NCI-H2107 treated with DMSO at 0.1 percent for 48 hours (cell line): ENCODE measurements at regions not wholly inside any gene's neighbourhood (a gene's known extent, or its start where the extent isn't known, plus 50 kb on each side); places are given as distances from the start of the nearest gene placed in this dataset.

Experiments used
- DNase-seq: peaks from one replicate; lab custom pipeline; 2025; ENCODE audit not compliant: unreplicated experiment; lab: John Stamatoyannopoulos, UW

GRCh38 chr1:221150996-221151395 is 271.8 kb downstream of the HLX start:
- no peak for DNase-seq

GRCh38 chr1:221154932-221155331 is 275.7 kb downstream of the HLX start:
- no peak for DNase-seq

DNA sequence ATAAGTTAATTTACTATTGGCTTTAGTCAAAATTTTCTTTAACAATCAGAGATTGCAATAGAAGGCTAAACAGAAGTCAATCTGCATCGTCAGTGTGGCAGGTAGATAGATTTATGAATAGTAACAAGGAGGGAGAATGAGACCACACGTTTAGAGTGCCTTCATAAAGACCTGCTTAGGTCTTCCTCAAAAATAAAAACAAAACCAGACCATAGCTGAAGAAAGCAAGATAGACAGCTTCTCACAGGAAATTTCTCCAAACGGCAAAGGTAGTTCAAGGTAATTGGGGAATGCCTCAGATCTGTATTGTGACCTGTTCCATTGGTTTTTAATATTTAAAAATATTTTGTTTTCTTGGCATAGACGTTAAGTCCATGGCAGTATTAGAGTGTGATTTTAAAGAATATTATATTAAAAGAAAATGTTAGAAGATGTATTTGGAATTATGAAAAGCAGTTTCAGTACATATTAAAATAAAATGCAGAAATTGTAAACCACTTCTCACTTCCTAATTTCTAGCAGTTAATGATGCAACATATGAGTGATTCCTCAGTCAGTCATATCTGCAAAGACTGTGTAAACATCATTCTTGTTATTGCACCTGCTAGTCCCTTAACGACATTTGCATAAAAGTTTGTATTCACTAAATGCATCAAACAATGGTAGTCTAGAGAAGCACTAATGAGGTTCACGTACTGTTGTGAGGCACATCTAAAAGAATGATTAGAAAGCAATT is 278.0 kb downstream of the HLX start:
- DNase-seq: no peak

- DNase-seq: no peak
Measured at GRCh38 chr1:221159608-221160007, 280.4 kb downstream of the HLX start.

DNA sequence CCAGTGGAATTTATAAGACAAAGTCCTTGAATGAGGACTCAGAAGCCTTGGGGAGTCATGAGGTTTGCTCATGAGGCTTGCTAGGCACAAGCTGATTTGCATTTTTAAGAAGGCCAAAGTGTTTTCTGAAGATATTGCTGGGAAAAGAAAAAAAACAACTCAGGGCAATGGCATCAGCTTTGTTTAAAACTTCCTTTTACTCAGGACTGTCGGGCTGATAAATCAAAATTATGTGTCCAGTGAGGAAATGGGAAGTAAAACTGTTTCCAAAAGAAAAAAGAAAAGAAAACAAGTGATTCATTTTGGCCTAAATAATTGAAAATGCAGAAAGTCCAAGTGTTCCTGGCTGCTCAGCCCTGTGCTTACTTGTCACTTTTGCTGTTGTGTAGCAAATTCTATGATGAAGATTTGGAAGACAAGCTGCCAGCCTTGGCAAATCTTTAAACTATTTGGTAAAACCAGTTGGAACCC is 282.4 kb downstream of the HLX start:
- no peak for DNase-seq

GRCh38 chr1:221162352-221162751 is 283.1 kb downstream of the HLX start:
- DNase-seq: no peak

DNA sequence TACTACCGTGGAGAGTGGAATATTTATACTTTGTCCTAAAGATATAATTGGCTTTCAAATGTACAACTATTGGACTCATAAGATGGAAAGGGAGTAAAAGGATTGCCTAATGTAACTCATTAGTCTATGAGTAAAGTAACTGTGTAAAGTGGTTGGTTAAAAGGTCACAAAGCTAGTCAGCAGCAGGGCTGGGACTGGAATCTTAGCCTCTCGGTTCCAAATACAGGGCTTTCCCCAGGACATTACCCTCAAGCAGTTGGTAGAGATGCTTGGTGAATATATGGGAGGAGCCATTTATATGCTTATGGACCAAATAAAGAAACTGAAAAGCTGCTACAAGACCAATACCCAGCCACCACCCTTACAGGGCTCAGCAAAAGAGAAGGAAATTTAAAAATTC is 283.7 kb downstream of the HLX start:
- no peak for DNase-seq

- DNase-seq: no peak
Measured at GRCh38 chr1:221164029-221164428, 284.8 kb downstream of the HLX start.

GRCh38 chr1:221164951-221165838 is 286.0 kb downstream of the HLX start:
- no peak for DNase-seq

- DNase-seq: no peak
Measured at GRCh38 chr1:221165839-221166500, 286.7 kb downstream of the HLX start.

DNA sequence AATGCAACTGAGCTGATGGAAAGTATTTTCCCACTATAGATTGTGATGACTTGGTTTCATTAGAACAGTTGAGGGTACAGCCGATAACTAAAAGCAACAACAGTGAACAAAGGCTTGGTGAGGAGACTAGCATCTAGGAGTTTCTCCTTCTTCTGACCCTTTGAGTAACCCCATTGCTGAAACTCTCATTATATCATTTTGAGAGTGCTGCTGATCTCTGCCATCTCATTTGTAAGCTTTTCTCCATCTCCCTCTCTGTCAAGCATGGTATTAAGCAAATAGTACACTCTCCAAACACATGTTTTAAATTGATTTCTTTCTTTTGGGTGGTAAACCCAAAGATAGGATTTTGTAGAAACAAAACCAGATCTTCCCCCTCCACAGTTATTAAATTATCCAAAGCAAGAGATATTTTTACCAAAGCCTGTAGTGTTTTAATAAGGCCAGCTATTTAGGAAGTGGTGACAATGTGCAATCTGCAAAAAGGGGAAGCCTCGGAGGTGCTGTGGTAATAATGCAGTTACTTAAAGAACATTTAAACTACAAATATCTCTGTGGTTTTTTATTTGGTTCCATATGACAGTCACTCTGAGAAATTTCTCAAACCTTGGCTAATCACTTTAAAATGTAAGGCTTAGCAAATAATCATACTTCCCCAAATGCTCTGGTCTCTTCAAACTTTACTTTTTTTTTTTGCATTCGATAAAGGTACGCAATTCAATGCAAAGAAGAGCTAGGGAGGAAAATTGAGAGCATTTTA is 287.5 kb downstream of the HLX start:
- DNase-seq: no peak

GRCh38 chr1:221169447-221169889 is 290.2 kb downstream of the HLX start:
- DNase-seq: no peak

- DNase-seq: no peak
Measured at GRCh38 chr1:221170171-221170570, 290.9 kb downstream of the HLX start.

GRCh38 chr1:221171768-221172167 is 292.5 kb downstream of the HLX start:
- no peak for DNase-seq

DNA sequence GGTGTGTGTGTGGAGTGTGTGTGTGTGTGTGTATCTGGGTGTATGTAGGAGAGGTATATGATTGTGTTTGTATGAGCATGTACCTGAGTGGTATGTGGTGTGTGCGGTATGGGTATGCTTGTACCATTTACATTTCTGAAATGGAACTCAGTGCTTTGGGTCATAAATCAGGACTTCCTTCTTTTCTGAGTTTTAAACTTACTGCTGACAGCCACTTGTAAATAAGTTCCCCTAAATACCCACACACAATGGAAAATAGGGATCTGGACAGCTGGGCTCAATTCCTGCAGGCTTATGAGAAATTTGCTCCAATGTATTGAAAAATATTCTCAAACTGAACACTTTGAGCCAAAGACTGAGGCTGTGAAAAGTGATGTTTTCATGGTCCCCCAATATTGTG is 293.6 kb downstream of the HLX start:
- DNase-seq: no peak

DNA sequence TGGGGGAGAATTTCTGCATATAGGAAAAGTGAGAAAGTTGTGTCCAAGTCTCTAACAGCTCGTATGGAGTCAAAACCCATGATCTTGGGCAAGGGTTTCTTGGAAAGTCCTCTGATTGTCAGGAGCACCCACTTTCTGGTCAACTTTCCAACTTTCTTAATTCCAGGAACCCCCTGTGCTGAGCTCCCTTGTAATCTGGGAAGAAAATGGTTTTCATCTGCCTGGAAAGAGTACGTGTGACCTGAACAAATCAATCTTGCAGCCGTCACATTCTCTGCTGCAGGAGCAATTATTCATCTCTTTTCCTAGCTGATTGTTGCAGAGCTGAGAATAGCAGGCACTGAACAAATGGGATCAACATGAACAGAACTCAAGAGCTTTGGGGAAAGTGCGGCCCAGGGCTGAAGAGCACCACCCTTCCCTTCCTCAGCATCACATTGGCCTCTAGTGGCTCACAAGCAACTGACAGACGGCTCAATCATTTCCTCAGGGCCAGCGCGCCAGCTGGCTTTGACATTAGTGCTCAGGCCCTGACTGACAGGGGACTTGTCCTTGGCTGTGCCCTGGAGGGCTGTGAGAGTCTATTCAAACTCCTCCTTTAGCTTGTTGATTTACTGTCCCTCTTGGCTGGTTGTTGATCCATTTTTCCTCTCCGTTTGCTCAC is 295.2 kb downstream of the HLX start:
- DNase-seq: no peak

GRCh38 chr1:221175249-221175648 is 296.0 kb downstream of the HLX start:
- DNase-seq: no peak

DNA sequence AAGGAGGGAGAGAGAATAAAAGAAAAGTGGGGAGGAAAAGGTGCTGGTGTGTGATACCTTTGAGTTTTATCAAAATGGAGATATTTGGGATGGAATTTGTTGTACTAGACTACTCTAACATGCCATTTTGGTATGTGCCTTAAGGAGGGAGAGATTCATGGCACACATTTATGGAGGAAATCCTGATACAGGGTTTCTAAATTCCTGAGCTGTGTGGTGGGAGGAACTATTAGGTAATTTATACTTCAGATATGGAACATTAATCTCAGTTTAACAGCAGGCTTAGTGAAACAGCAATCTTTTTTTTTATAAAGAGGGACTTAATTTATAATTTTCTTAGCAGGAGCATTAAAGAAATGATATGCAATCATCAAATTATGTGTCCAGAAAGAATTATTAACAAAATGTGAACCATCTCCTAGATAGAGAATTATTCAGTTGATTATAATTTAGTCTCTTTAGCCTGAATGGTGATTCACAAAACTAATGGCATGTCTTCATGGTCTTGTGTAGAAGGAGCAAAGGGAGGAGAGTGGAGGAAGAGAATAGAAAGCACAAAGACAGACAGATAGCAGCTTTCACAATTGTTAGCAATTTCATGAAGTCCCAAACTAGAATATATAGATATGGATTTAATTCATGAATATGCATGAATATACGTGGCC is 301.6 kb downstream of the HLX start:
- no peak for DNase-seq

DNA sequence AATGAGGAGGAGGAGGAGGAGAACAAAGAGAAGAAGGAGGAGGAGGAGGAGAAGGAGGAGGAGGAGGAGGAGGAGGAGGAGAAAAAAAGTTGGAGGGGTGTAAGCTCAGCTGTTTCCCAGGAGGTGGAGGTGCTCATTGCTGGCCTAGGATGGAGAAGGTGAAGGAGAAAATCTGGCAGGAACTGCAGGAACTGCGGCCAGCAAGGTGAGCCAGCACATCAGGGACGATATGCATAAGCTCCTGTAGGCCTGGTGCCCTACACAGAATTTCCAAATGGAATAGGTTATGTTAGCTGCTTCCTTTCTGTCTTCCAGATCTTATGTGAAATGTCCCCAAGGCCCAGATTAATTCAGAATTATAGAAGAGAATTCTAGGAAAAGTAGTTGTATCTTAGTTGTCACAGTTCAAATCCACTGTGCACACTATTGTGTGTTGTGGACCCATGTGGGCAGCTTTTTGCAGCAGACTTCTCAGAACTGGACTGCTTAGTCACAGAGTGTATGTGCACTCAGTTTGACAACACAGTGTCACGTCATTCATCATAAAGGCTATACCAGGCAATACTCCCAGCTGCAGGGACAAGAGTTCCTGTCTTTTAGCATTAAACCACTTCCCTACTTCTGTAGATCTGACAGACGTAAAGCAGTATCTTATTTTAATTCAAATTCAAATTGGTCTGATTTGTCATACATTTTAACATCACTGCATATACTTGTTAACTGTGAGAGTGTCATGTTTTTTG is 303.7 kb downstream of the HLX start:
- DNase-seq: no peak
